ENCODE measurements at regions not wholly inside any gene's neighbourhood (a gene's known extent, or its start where the extent isn't known, plus 50 kb on each side); places are given as distances from the start of the nearest gene placed in this dataset.

GRCh38 chr18:27699137-27699536 lies 477.8 kb downstream of the CDH2 start:
- Histone ChIP-seq H3K27me3 (ENCODE audit: insufficient read depth, insufficient read length) (no peaks in the 10 kb centered on the region), H3K4me1 (ENCODE audit: insufficient read depth, insufficient read length) (no peaks in the 10 kb centered on the region), H3K4me3 (ENCODE audit: insufficient read length, low read depth) (no peak overlapping the region)

GRCh38 chr18:27696148-27696547 lies 480.8 kb downstream of the CDH2 start:
- H3K9ac ChIP-seq (ENCODE audit: insufficient read length, low read depth): no peak overlapping the region
- DNase-seq (ENCODE audit: low read depth, low spot score): no peak
- no peaks in the 10 kb centered on the region for H3K27me3 ChIP-seq (ENCODE audit: insufficient read depth, insufficient read length)
- no peaks in the 10 kb centered on the region for H3K9me3 ChIP-seq (ENCODE audit: insufficient read depth, low read length)
- no peak overlapping the region for H3K4me3 ChIP-seq (ENCODE audit: insufficient read length, low read depth)
- no peaks in the 10 kb centered on the region for H3K4me1 ChIP-seq (ENCODE audit: insufficient read depth, insufficient read length)
- no peaks in the 10 kb centered on the region for H3K36me3 ChIP-seq (ENCODE audit: insufficient read depth, insufficient read length, low read length)
- no peak for TF ChIP-seq ZNF274 (IDR thresholded peaks at IDR 0.05; ENCODE audit: low read depth, low read length)
- TF ChIP-seq YY1 (IDR thresholded peaks at IDR 0.05; ENCODE audit: insufficient read depth, insufficient read length): no peak
- TF ChIP-seq SUZ12 (IDR thresholded peaks at IDR 0.05; ENCODE audit: extremely low read depth, insufficient read depth, insufficient read length): no peak

More at GRCh38 chr18:27699137-27699536, 477.8 kb downstream of the CDH2 start:
- H3K9me3 ChIP-seq (ENCODE audit: insufficient read depth, low read length): no peaks in the 10 kb centered on the region
- no peak for DNase-seq (ENCODE audit: low read depth, low spot score)
- H3K36me3 ChIP-seq (ENCODE audit: insufficient read depth, insufficient read length, low read length): no peaks in the 10 kb centered on the region
- TF ChIP-seq YY1 (IDR thresholded peaks at IDR 0.05; ENCODE audit: insufficient read depth, insufficient read length) (no peak), ZNF274 (IDR thresholded peaks at IDR 0.05; ENCODE audit: low read depth, low read length) (no peak), SUZ12 (IDR thresholded peaks at IDR 0.05; ENCODE audit: extremely low read depth, insufficient read depth, insufficient read length) (no peak)
- H3K9ac ChIP-seq (ENCODE audit: insufficient read length, low read depth): no peak overlapping the region

GRCh38 chr18:27695503-27695902 lies 481.4 kb downstream of the CDH2 start:
- DNase-seq (ENCODE audit: low read depth, low spot score): no peak
- Histone ChIP-seq H3K27me3 (ENCODE audit: insufficient read depth, insufficient read length) (no peaks in the 10 kb centered on the region), H3K4me3 (ENCODE audit: insufficient read length, low read depth) (no peak overlapping the region), H3K9me3 (ENCODE audit: insufficient read depth, low read length) (no peaks in the 10 kb centered on the region), H3K4me1 (ENCODE audit: insufficient read depth, insufficient read length) (no peaks in the 10 kb centered on the region), H3K36me3 (ENCODE audit: insufficient read depth, insufficient read length, low read length) (no peaks in the 10 kb centered on the region), H3K9ac (ENCODE audit: insufficient read length, low read depth) (no peak overlapping the region)
- no peak for TF ChIP-seq YY1 (IDR thresholded peaks at IDR 0.05; ENCODE audit: insufficient read depth, insufficient read length)
- TF ChIP-seq ZNF274 (IDR thresholded peaks at IDR 0.05; ENCODE audit: low read depth, low read length): no peak
- TF ChIP-seq SUZ12 (IDR thresholded peaks at IDR 0.05; ENCODE audit: extremely low read depth, insufficient read depth, insufficient read length): no peak

GRCh38 chr18:27695052-27695451 lies 481.9 kb downstream of the CDH2 start:
- no peak overlapping the region for H3K4me3 ChIP-seq (ENCODE audit: insufficient read length, low read depth)
- H3K27me3 ChIP-seq (ENCODE audit: insufficient read depth, insufficient read length): no peaks in the 10 kb centered on the region
- H3K4me1 ChIP-seq (ENCODE audit: insufficient read depth, insufficient read length): no peaks in the 10 kb centered on the region
- H3K9me3 ChIP-seq (ENCODE audit: insufficient read depth, low read length): no peaks in the 10 kb centered on the region
- no peaks in the 10 kb centered on the region for H3K36me3 ChIP-seq (ENCODE audit: insufficient read depth, insufficient read length, low read length)
- TF ChIP-seq SUZ12 (IDR thresholded peaks at IDR 0.05; ENCODE audit: extremely low read depth, insufficient read depth, insufficient read length) (no peak), ZNF274 (IDR thresholded peaks at IDR 0.05; ENCODE audit: low read depth, low read length) (no peak), YY1 (IDR thresholded peaks at IDR 0.05; ENCODE audit: insufficient read depth, insufficient read length) (no peak)
- DNase-seq (ENCODE audit: low read depth, low spot score): no peak
- H3K9ac ChIP-seq (ENCODE audit: insufficient read length, low read depth): no peak overlapping the region

GRCh38 chr18:27688581-27688980 lies 488.3 kb downstream of the CDH2 start:
- no peak for DNase-seq (ENCODE audit: low read depth, low spot score)
- no peak overlapping the region for H3K4me3 ChIP-seq (ENCODE audit: insufficient read length, low read depth)
- no peaks in the 10 kb centered on the region for H3K27me3 ChIP-seq (ENCODE audit: insufficient read depth, insufficient read length)
- no peaks in the 10 kb centered on the region for H3K9me3 ChIP-seq (ENCODE audit: insufficient read depth, low read length)
- TF ChIP-seq SUZ12 (IDR thresholded peaks at IDR 0.05; ENCODE audit: extremely low read depth, insufficient read depth, insufficient read length) (no peak), ZNF274 (IDR thresholded peaks at IDR 0.05; ENCODE audit: low read depth, low read length) (no peak), YY1 (IDR thresholded peaks at IDR 0.05; ENCODE audit: insufficient read depth, insufficient read length) (no peak)
- no peaks in the 10 kb centered on the region for H3K36me3 ChIP-seq (ENCODE audit: insufficient read depth, insufficient read length, low read length)
- H3K4me1 ChIP-seq (ENCODE audit: insufficient read depth, insufficient read length): no peaks in the 10 kb centered on the region
- H3K9ac ChIP-seq (ENCODE audit: insufficient read length, low read depth): no peak overlapping the region

DNA sequence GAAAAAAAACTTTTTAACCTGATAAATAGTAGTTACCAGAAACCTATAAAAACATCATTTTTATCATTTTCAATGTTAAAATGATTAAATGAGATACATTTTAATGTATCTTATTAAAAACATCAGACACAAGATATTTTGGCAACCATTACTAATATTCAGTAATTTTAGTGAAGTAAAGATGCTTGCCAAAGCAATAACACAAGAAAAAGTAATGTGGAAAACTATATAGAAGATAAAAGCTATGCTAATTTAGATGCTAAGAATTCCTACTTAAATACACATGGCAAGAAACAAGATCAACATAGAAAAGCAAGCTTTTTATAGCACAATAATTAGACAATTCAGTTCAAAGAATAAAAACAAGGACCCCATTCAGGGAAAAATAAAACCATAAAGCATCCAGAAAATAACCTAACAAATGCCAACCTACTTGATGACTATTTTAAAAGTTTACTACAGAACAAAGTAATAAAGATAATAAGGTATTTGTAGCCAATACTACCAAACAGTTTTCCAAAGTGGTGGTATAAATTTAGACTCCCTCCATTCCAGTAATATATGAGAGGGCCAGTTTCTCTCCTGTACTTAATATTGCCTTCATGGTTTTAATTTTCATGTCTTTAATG lies 489.5 kb downstream of the CDH2 start:
- TF ChIP-seq ZNF274 (IDR thresholded peaks at IDR 0.05; ENCODE audit: low read depth, low read length): no peak
- no peak for TF ChIP-seq YY1 (IDR thresholded peaks at IDR 0.05; ENCODE audit: insufficient read depth, insufficient read length)
- no peak for DNase-seq (ENCODE audit: low read depth, low spot score)
- Histone ChIP-seq H3K9ac (ENCODE audit: insufficient read length, low read depth) (no peak overlapping the region), H3K4me1 (ENCODE audit: insufficient read depth, insufficient read length) (no peaks in the 10 kb centered on the region), H3K9me3 (ENCODE audit: insufficient read depth, low read length) (no peaks in the 10 kb centered on the region), H3K36me3 (ENCODE audit: insufficient read depth, insufficient read length, low read length) (no peaks in the 10 kb centered on the region), H3K4me3 (ENCODE audit: insufficient read length, low read depth) (no peak overlapping the region), H3K27me3 (ENCODE audit: insufficient read depth, insufficient read length) (no peaks in the 10 kb centered on the region)

DNA sequence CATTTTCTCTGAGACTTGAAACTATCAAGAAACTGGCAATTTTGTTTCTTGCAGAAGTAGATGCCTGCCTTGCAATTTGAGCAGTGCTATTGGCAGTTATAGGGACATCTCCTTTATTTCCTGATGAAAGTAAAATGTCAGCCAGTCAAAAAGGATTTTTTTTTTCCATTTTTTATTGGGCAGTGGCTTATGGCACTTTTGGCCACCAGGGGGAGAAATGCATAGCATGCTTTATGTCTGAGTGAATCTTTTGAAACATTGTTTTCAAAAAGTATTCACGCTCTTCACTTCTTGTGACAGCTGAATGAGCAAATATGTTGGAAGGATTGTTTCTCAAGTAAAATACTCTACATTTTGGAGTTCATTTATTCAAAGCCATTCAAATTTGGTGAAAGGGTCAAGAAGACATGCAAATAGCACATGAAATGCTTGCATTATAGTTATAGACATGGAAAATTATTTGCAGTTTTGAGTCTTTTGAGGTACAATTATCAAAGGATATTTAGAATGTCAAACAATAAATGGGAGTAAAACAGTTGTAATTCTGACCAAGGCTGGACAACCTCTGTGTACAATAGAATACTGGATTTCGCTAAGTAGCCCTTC lies 491.0 kb downstream of the CDH2 start:
- no peaks in the 10 kb centered on the region for H3K36me3 ChIP-seq (ENCODE audit: insufficient read depth, insufficient read length, low read length)
- TF ChIP-seq ZNF274 (IDR thresholded peaks at IDR 0.05; ENCODE audit: low read depth, low read length) (no peak), SUZ12 (IDR thresholded peaks at IDR 0.05; ENCODE audit: extremely low read depth, insufficient read depth, insufficient read length) (no peak), YY1 (IDR thresholded peaks at IDR 0.05; ENCODE audit: insufficient read depth, insufficient read length) (no peak)
- DNase-seq (ENCODE audit: low read depth, low spot score): no peak
- H3K4me1 ChIP-seq (ENCODE audit: insufficient read depth, insufficient read length): no peaks in the 10 kb centered on the region
- no peaks in the 10 kb centered on the region for H3K27me3 ChIP-seq (ENCODE audit: insufficient read depth, insufficient read length)
- no peak overlapping the region for H3K9ac ChIP-seq (ENCODE audit: insufficient read length, low read depth)
- no peak overlapping the region for H3K4me3 ChIP-seq (ENCODE audit: insufficient read length, low read depth)
- H3K9me3 ChIP-seq (ENCODE audit: insufficient read depth, low read length): no peaks in the 10 kb centered on the region
